HUES6 (cell line): ENCODE measurements at regions not wholly inside any gene's neighbourhood (a gene's known extent, or its start where the extent isn't known, plus 50 kb on each side); places are given as distances from the start of the nearest gene placed in this dataset.

Experiments used
- H3K27ac ChIP-seq: 2 replicates; pipeline ENCODE4 v1.7.0; 2013; ENCODE audit warnings: low read depth, mild to moderate bottlenecking, low read length, inconsistent platforms
- H3K27me3 ChIP-seq: 2 replicates; pipeline ENCODE4 v1.6.1; 2013; ENCODE audit warnings: low read length; ENCODE audit not compliant: control insufficient read depth, insufficient read depth
- H3K36me3 ChIP-seq: 2 replicates; pipeline ENCODE4 v1.6.1; 2013; ENCODE audit warnings: low read length; ENCODE audit not compliant: control insufficient read depth, insufficient read depth
- H3K4me1 ChIP-seq: 2 replicates; pipeline ENCODE4 v1.6.1; 2013; ENCODE audit warnings: low read length; ENCODE audit not compliant: control insufficient read depth, insufficient read depth
- H3K4me3 ChIP-seq: 2 replicates; pipeline ENCODE4 v1.5.1; 2013; ENCODE audit warnings: low read depth, low read length
- H3K9ac ChIP-seq: one replicate; pipeline ENCODE4 v1.6.1; 2013; ENCODE audit warnings: mild to moderate bottlenecking, low read length
- H3K9me3 ChIP-seq: 2 replicates; pipeline ENCODE4 v1.6.1; 2013; ENCODE audit warnings: low read depth, low read length; ENCODE audit not compliant: control insufficient read depth, insufficient read depth

DNA sequence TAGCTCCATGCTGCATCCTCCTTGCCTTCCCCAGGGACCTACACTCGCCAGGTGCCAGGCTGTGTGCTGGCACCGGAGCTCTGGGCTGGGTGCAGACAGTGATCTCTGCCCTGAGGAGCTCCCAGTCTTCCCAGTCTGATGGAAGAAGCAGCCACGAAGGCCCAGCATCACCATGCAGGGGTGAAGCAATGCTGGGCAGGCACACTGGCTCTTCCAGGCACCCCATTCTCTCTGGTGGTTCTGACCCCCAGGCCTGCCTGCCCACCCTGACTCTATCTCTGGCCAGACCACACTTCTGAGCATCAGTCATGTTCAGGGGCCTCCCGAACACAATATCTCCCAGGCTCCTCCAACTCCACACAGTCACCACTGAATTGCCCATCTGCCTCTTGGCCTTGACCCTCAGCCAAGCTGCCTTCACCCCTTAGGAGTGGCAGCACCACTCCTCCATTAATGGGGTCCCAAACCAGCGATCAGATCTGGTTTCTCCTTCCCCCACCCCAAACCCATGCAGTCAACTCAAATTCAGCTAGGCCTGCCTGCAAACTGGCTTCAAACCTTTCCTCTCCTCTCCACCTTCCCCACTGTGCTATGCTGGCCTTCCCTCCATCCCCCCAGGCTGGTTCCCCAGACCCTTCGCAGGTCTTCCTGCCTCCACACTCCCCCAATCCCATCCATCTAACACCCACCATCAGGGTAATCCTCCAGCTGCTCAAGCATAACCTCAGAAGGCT is 102.7 kb upstream of the MVB12B start:
- Histone ChIP-seq H3K9me3 (no peaks in the 10 kb centered on the region), H3K4me3 (no peak overlapping the region), H3K27me3 (peaks cover 22% of the 10 kb centered on the region), H3K27ac (no peak overlapping the region), H3K4me1 (no peaks in the 10 kb centered on the region), H3K36me3 (no peaks in the 10 kb centered on the region), H3K9ac (no peak overlapping the region)

GRCh38 chr9:126225611-126226609 is 100.7 kb upstream of the MVB12B start:
- no peak overlapping the region for H3K4me3 ChIP-seq
- no peak overlapping the region for H3K9ac ChIP-seq
- H3K27ac ChIP-seq: no peak overlapping the region
- peaks cover 22% of the 10 kb centered on the region for H3K27me3 ChIP-seq
- no peaks in the 10 kb centered on the region for H3K36me3 ChIP-seq
- H3K9me3 ChIP-seq: no peaks in the 10 kb centered on the region
- H3K4me1 ChIP-seq: no peaks in the 10 kb centered on the region

GRCh38 chr9:126226991-126227936 is 99.4 kb upstream of the MVB12B start:
- H3K9me3 ChIP-seq: no peaks in the 10 kb centered on the region
- peaks cover 22% of the 10 kb centered on the region for H3K27me3 ChIP-seq
- no peak overlapping the region for H3K27ac ChIP-seq
- H3K4me3 ChIP-seq: no peak overlapping the region
- H3K36me3 ChIP-seq: no peaks in the 10 kb centered on the region
- H3K4me1 ChIP-seq: no peaks in the 10 kb centered on the region
- no peak overlapping the region for H3K9ac ChIP-seq

- Histone ChIP-seq H3K9ac (no peak overlapping the region), H3K27me3 (peaks cover 20% of the 10 kb centered on the region), H3K4me3 (no peak overlapping the region), H3K9me3 (peaks cover 2% of the 10 kb centered on the region; the same call in 1 of the 2 replicates), H3K27ac (no peak overlapping the region), H3K36me3 (no peaks in the 10 kb centered on the region), H3K4me1 (no peaks in the 10 kb centered on the region)
These were observed 98.4 kb upstream of the MVB12B start for GRCh38 chr9:126228111-126228780.

GRCh38 chr9:126228781-126229444 is 97.7 kb upstream of the MVB12B start:
- Histone ChIP-seq H3K27ac (no peak overlapping the region), H3K4me3 (no peak overlapping the region), H3K27me3 (peaks cover 14% of the 10 kb centered on the region; the same call in 1 of the 2 replicates)

DNA sequence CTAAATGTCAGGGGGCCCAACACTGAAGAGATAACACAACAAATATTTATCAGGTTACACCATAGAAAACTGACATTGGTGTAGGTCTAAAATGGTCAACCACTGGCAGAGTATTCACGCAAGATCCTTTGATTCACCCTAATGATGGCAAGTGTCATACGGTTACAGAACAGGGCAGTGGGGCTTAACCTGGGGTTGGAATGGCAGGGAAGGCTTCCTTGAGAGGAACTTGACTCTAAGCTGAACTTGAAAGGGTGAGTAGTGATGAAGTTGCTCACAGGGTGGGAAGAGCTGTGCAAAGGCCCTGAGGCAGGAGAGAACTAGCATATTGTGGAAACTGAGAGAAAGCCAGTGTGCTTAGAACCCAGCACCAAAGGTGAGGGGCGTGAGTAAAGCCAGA is 97.1 kb upstream of the MVB12B start:
- Histone ChIP-seq H3K9me3 (peaks cover 2% of the 10 kb centered on the region; the same call in 1 of the 2 replicates), H3K4me3 (no peak overlapping the region), H3K27me3 (peaks cover 14% of the 10 kb centered on the region; the same call in 1 of the 2 replicates), H3K36me3 (no peaks in the 10 kb centered on the region), H3K27ac (no peak overlapping the region), H3K4me1 (no peaks in the 10 kb centered on the region), H3K9ac (no peak overlapping the region)

More at GRCh38 chr9:126228781-126229444, 97.7 kb upstream of the MVB12B start:
- H3K36me3 ChIP-seq: no peaks in the 10 kb centered on the region
- H3K4me1 ChIP-seq: no peaks in the 10 kb centered on the region
- H3K9me3 ChIP-seq: peaks cover 2% of the 10 kb centered on the region; the same call in 1 of the 2 replicates
- no peak overlapping the region for H3K9ac ChIP-seq

DNA sequence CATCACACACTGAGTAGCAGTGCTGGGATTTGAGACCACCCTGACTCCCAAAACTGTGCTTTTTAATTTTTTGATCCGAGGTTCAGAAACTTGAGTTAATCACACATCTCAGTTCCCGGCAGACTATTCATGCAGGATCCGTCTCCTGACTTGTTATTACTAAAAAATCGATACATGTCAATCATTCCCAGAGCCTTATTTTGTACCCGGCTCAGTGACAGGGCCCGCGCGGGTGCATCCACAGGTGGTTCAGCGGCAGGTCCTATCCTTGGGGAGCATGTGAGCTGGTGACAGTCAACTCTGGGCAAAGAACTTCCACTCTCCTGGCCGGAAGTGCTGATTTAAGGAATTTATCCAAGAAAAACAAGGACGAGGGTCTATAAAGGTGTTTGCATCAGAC is 95.9 kb upstream of the MVB12B start:
- no peaks in the 10 kb centered on the region for H3K4me1 ChIP-seq
- peaks cover 2% of the 10 kb centered on the region; the same call in 1 of the 2 replicates for H3K9me3 ChIP-seq
- no peak overlapping the region for H3K9ac ChIP-seq
- no peak overlapping the region for H3K27ac ChIP-seq
- no peaks in the 10 kb centered on the region for H3K36me3 ChIP-seq
- no peak overlapping the region for H3K4me3 ChIP-seq
- H3K27me3 ChIP-seq: peaks cover 14% of the 10 kb centered on the region; the same call in 1 of the 2 replicates

DNA sequence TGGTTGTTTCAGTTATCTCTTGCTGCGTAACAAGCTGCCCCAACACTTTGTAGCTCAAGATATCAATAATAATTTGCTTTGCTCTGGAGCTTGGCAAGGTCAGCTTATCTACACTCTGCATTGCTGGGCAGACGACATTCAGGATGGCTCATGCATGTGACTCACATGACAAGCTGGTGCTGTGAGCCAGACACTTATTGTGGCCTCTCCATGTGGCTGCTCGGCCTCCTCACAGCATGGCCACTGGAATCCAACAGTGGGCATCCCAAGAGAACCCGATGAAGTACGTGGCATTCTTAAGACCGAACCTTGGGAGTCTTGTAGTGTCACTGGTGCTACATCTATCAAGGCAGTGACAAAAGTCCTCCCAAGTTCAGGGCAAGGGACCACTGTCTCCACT is 94.2 kb upstream of the MVB12B start:
- Histone ChIP-seq H3K4me3 (no peak overlapping the region), H3K9ac (no peak overlapping the region), H3K27me3 (peaks cover 7% of the 10 kb centered on the region; the same call in 1 of the 2 replicates), H3K36me3 (no peaks in the 10 kb centered on the region), H3K27ac (no peak overlapping the region), H3K4me1 (no peaks in the 10 kb centered on the region), H3K9me3 (peaks cover 2% of the 10 kb centered on the region; the same call in 1 of the 2 replicates)

- Histone ChIP-seq H3K4me1 (no peaks in the 10 kb centered on the region), H3K27me3 (peaks cover 6% of the 10 kb centered on the region; the same call in 1 of the 2 replicates), H3K36me3 (no peaks in the 10 kb centered on the region), H3K9me3 (peaks cover 2% of the 10 kb centered on the region; the same call in 1 of the 2 replicates), H3K27ac (no peak overlapping the region), H3K4me3 (no peak overlapping the region), H3K9ac (no peak overlapping the region)
These were observed 93.5 kb upstream of the MVB12B start for GRCh38 chr9:126233175-126233574.
